ENCODE measurements at regions not wholly inside any gene's neighbourhood (a gene's known extent, or its start where the extent isn't known, plus 50 kb on each side); places are given as distances from the start of the nearest gene placed in this dataset.

GRCh38 chr21:20631633-20632032, 366.6 kb upstream of the NCAM2 start:
- POLR2A ChIA-PET, result no interaction called here
- no peak for DNase-seq (ENCODE audit: extremely low spot score)
- CTCF ChIA-PET, result no interaction called here
- no peak for TF ChIP-seq ARNT (IDR thresholded peaks at IDR 0.05)
- no peak for TF ChIP-seq SUZ12 (IDR thresholded peaks at IDR 0.05)
- no peak for TF ChIP-seq HDGF (IDR thresholded peaks at IDR 0.05; ENCODE audit: borderline replicate concordance)

GRCh38 chr21:20639026-20639425, 359.2 kb upstream of the NCAM2 start:
- DNase-seq (ENCODE audit: extremely low spot score), result no peak
- POLR2A ChIA-PET, result no interaction called here

GRCh38 chr21:20641241-20641640, 357.0 kb upstream of the NCAM2 start:
- CTCF ChIA-PET, result no interaction called here
- no peak for TF ChIP-seq LEF1 (IDR thresholded peaks at IDR 0.05; ENCODE audit: borderline replicate concordance)
- TF ChIP-seq HDGF (IDR thresholded peaks at IDR 0.05; ENCODE audit: borderline replicate concordance), result no peak
- no peak for TF ChIP-seq L3MBTL2 (conservative IDR thresholded peaks at IDR 0.05)
- no peak for TF ChIP-seq ELF4 (IDR thresholded peaks at IDR 0.05)
- TF ChIP-seq ZNF384 (IDR thresholded peaks at IDR 0.05), result no peak
- TF ChIP-seq SUZ12 (IDR thresholded peaks at IDR 0.05), result no peak
- TF ChIP-seq CTBP1 (IDR thresholded peaks at IDR 0.05; ENCODE audit: borderline replicate concordance), result no peak
- no peak for TF ChIP-seq FOXM1 (IDR thresholded peaks at IDR 0.05; ENCODE audit: borderline replicate concordance)
- no peak for TF ChIP-seq SP1 (IDR thresholded peaks at IDR 0.05)
- TF ChIP-seq BHLHE40 (IDR thresholded peaks at IDR 0.05; ENCODE audit: borderline replicate concordance), result no peak
- no peak for TF ChIP-seq NFRKB (IDR thresholded peaks at IDR 0.05)
- no peak for TF ChIP-seq FOXA1 (IDR thresholded peaks at IDR 0.05)
- TF ChIP-seq ARNT (IDR thresholded peaks at IDR 0.05), result no peak
- no peak for TF ChIP-seq TARDBP (IDR thresholded peaks at IDR 0.05)
- no peak for TF ChIP-seq PKNOX1 (IDR thresholded peaks at IDR 0.05)
- TF ChIP-seq FOXK2 (IDR thresholded peaks at IDR 0.05), result no peak
- POLR2A ChIA-PET, result no interaction called here
- DNase-seq (ENCODE audit: extremely low spot score), result no peak

More at GRCh38 chr21:20639026-20639425, 359.2 kb upstream of the NCAM2 start:
- CTCF ChIA-PET, result no interaction called here
- TF ChIP-seq TARDBP (IDR thresholded peaks at IDR 0.05), result no peak
- TF ChIP-seq FOXK2 (IDR thresholded peaks at IDR 0.05), result no peak
- no peak for TF ChIP-seq ARNT (IDR thresholded peaks at IDR 0.05)
- TF ChIP-seq CTBP1 (IDR thresholded peaks at IDR 0.05; ENCODE audit: borderline replicate concordance), result no peak
- no peak for TF ChIP-seq BHLHE40 (IDR thresholded peaks at IDR 0.05; ENCODE audit: borderline replicate concordance)
- TF ChIP-seq SP1 (IDR thresholded peaks at IDR 0.05), result no peak
- TF ChIP-seq L3MBTL2 (conservative IDR thresholded peaks at IDR 0.05), result no peak
- TF ChIP-seq LEF1 (IDR thresholded peaks at IDR 0.05; ENCODE audit: borderline replicate concordance), result no peak

- POLR2A ChIA-PET, result no interaction called here
These were observed 355.5 kb upstream of the NCAM2 start for GRCh38 chr21:20642681-20643080.

GRCh38 chr21:20644552-20644951, 353.7 kb upstream of the NCAM2 start:
- ChIA-PET POLR2A (no interaction called here), CTCF (interaction anchor here (0.7 kb wide), 1 partner anchor 138 kb away, joined by 3 read pairs; no protein-coding TSS in a partner anchor)
- TF ChIP-seq L3MBTL2 (conservative IDR thresholded peaks at IDR 0.05), result no peak
- TF ChIP-seq BHLHE40 (IDR thresholded peaks at IDR 0.05; ENCODE audit: borderline replicate concordance), result no peak
- TF ChIP-seq NFRKB (IDR thresholded peaks at IDR 0.05), result no peak
- TF ChIP-seq ELF4 (IDR thresholded peaks at IDR 0.05), result no peak
- TF ChIP-seq PKNOX1 (IDR thresholded peaks at IDR 0.05), result no peak
- TF ChIP-seq SUZ12 (IDR thresholded peaks at IDR 0.05), result no peak
- TF ChIP-seq FOXK2 (IDR thresholded peaks at IDR 0.05), result no peak
- no peak for TF ChIP-seq HDGF (IDR thresholded peaks at IDR 0.05; ENCODE audit: borderline replicate concordance)
- no peak for TF ChIP-seq FOXM1 (IDR thresholded peaks at IDR 0.05; ENCODE audit: borderline replicate concordance)
- DNase-seq (ENCODE audit: extremely low spot score), result no peak

More at GRCh38 chr21:20642681-20643080, 355.5 kb upstream of the NCAM2 start:
- DNase-seq (ENCODE audit: extremely low spot score), result no peak
- TF ChIP-seq ELF4 (IDR thresholded peaks at IDR 0.05) (no peak), TARDBP (IDR thresholded peaks at IDR 0.05) (no peak), SP1 (IDR thresholded peaks at IDR 0.05) (no peak), SUZ12 (IDR thresholded peaks at IDR 0.05) (no peak), FOXM1 (IDR thresholded peaks at IDR 0.05; ENCODE audit: borderline replicate concordance) (no peak), ARNT (IDR thresholded peaks at IDR 0.05) (no peak)
- CTCF ChIA-PET, result no interaction called here

GRCh38 chr21:20645344-20645743, 352.9 kb upstream of the NCAM2 start:
- ChIA-PET CTCF (no interaction called here), POLR2A (no interaction called here)
- no peak for DNase-seq (ENCODE audit: extremely low spot score)
- TF ChIP-seq ARNT (IDR thresholded peaks at IDR 0.05) (no peak), HDGF (IDR thresholded peaks at IDR 0.05; ENCODE audit: borderline replicate concordance) (no peak), FOXA1 (IDR thresholded peaks at IDR 0.05) (no peak), FOXK2 (IDR thresholded peaks at IDR 0.05) (no peak), ZNF384 (IDR thresholded peaks at IDR 0.05) (no peak), BHLHE40 (IDR thresholded peaks at IDR 0.05; ENCODE audit: borderline replicate concordance) (no peak), SUZ12 (IDR thresholded peaks at IDR 0.05) (no peak), LEF1 (IDR thresholded peaks at IDR 0.05; ENCODE audit: borderline replicate concordance) (no peak), FOXM1 (IDR thresholded peaks at IDR 0.05; ENCODE audit: borderline replicate concordance) (no peak), NFRKB (IDR thresholded peaks at IDR 0.05) (no peak), CTBP1 (IDR thresholded peaks at IDR 0.05; ENCODE audit: borderline replicate concordance) (no peak), SP1 (IDR thresholded peaks at IDR 0.05) (no peak), TARDBP (IDR thresholded peaks at IDR 0.05) (no peak), L3MBTL2 (conservative IDR thresholded peaks at IDR 0.05) (no peak), ELF4 (IDR thresholded peaks at IDR 0.05) (no peak), PKNOX1 (IDR thresholded peaks at IDR 0.05) (no peak)

Data from HEK293T (cell line).